GM23338 (cell line): ENCODE measurements at regions not wholly inside any gene's neighbourhood (a gene's known extent, or its start where the extent isn't known, plus 50 kb on each side); places are given as distances from the start of the nearest gene placed in this dataset.

ENCODE experiments used
- ATAC-seq: fragments of 200-7000 bp; cut with Tn5 transposase; 3 replicates; pipeline ENCODE4 v1.9.1; 2020
- DNase-seq: peaks from one replicate; pipeline ENCODE4 v3.0.0-alpha.2; 2015; ENCODE audit warnings: low spot score
- H2AFZ ChIP-seq: fragments of 200-600 bp; sonication (generic); 2 replicates; pipeline ENCODE4 v1.8.0; 2016; ENCODE audit warnings: antibody characterized with exemption, mild to moderate bottlenecking, moderate library complexity
- H3F3A ChIP-seq: fragments of 200-600 bp; sonication (generic); replicated peaks from 2 replicates; pipeline ENCODE4 v1.8.0; 2017; ENCODE audit warnings: antibody characterized with exemption, mixed run types, low read depth
- H3K27ac ChIP-seq: fragments of 200-600 bp; sonication (generic); 2 replicates; pipeline ENCODE4 v1.6.1; 2016; ENCODE audit warnings: low read depth
- H3K27me3 ChIP-seq: fragments of 200-600 bp; sonication (generic); 2 replicates; pipeline ENCODE4 v1.8.0; 2016; ENCODE audit warnings: mild to moderate bottlenecking, mixed run types, moderate library complexity; ENCODE audit not compliant: insufficient read depth
- H3K36me3 ChIP-seq: fragments of 200-600 bp; sonication (generic); 2 replicates; pipeline ENCODE4 v1.8.0; 2016; ENCODE audit warnings: mild to moderate bottlenecking; ENCODE audit not compliant: insufficient read depth
- H3K4me1 ChIP-seq: fragments of 200-600 bp; sonication (generic); 2 replicates; pipeline ENCODE4 v1.8.0; 2016; ENCODE audit warnings: mild to moderate bottlenecking, moderate library complexity; ENCODE audit not compliant: insufficient read depth
- H3K4me2 ChIP-seq: fragments of 200-600 bp; sonication (generic); 2 replicates; pipeline ENCODE4 v1.7.1; 2017; ENCODE audit warnings: mixed run types
- H3K4me3 ChIP-seq: fragments of 200-600 bp; sonication (generic); 2 replicates; pipeline ENCODE4 v1.6.1; 2016; ENCODE audit warnings: mixed run types
- H3K79me2 ChIP-seq: fragments of 200-600 bp; sonication (generic); replicated peaks from 2 replicates; pipeline ENCODE4 v1.8.0; 2017; ENCODE audit warnings: mild to moderate bottlenecking; ENCODE audit not compliant: insufficient read depth
- H3K9me2 ChIP-seq: fragments of 200-600 bp; sonication (generic); 2 replicates; pipeline ENCODE4 v1.8.0; 2017; ENCODE audit not compliant: insufficient read depth
- H4K20me1 ChIP-seq: fragments of 200-600 bp; sonication (generic); replicated peaks from 2 replicates; pipeline ENCODE4 v1.8.0; 2017; ENCODE audit warnings: mild to moderate bottlenecking; ENCODE audit not compliant: insufficient read depth
- H3K27ac Mint-ChIP-seq: 2 replicates; pipeline ENCODE4 v1.8.0; 2020; ENCODE audit warnings: inconsistent platforms, mild to moderate bottlenecking, moderate library complexity, mixed read lengths
- H3K27me3 Mint-ChIP-seq: 3 replicates; pipeline ENCODE4 v1.8.0; 2022; ENCODE audit warnings: low read depth, mild to moderate bottlenecking, moderate library complexity, mixed read lengths, inconsistent platforms; ENCODE audit not compliant: insufficient read depth, poor library complexity
- H3K36me3 Mint-ChIP-seq: 3 replicates; pipeline ENCODE4 v1.8.0; 2021; ENCODE audit warnings: low read depth, mild to moderate bottlenecking, inconsistent platforms, moderate library complexity, mixed read lengths
- H3K4me1 Mint-ChIP-seq: 3 replicates; pipeline ENCODE4 v1.8.0; 2020; ENCODE audit warnings: mild to moderate bottlenecking, inconsistent platforms, mixed read lengths
- H3K4me3 Mint-ChIP-seq: 3 replicates; pipeline ENCODE4 v1.8.0; 2021; ENCODE audit warnings: moderate library complexity, mild to moderate bottlenecking, inconsistent platforms, mixed read lengths
- H3K9me3 Mint-ChIP-seq: 3 replicates; pipeline ENCODE4 v1.8.0; 2020; ENCODE audit warnings: moderate library complexity, mild to moderate bottlenecking, inconsistent platforms, mixed read lengths
- CREB1 ChIP-seq: fragments of 250-450 bp; sonication (Bioruptor Pico); IDR thresholded peaks from 2 replicates; pipeline ENCODE4 v1.5.0; 2020; ENCODE audit warnings: low read depth, mild to moderate bottlenecking, moderate library complexity
- EZH2 ChIP-seq: fragments of 200-600 bp; sonication (generic); IDR thresholded peaks from one replicate; pipeline ENCODE4 v1.8.0; 2017; ENCODE audit warnings: antibody characterized with exemption, mild to moderate bottlenecking, low read depth; ENCODE audit not compliant: unreplicated experiment
- EZH2phosphoT487 ChIP-seq: fragments of 200-600 bp; sonication (generic); IDR thresholded peaks from one replicate; pipeline ENCODE4 v1.8.1; 2018; ENCODE audit warnings: antibody characterized with exemption; ENCODE audit not compliant: unreplicated experiment
- JUNB ChIP-seq: IDR thresholded peaks from one replicate; pipeline ENCODE4 v1.6.1; 2016; ENCODE audit warnings: antibody characterized with exemption; ENCODE audit not compliant: unreplicated experiment
- STAT1 ChIP-seq: IDR thresholded peaks from one replicate; pipeline ENCODE4 v1.6.1; 2016; ENCODE audit warnings: antibody characterized with exemption; ENCODE audit not compliant: unreplicated experiment
- ZNF114 ChIP-seq: fragments of 250-450 bp; sonication (Bioruptor Pico); IDR thresholded peaks from 2 replicates; pipeline ENCODE4 v1.5.0; 2020; ENCODE audit warnings: mild to moderate bottlenecking, moderate library complexity
- ZNF331 ChIP-seq: fragments of 250-450 bp; sonication (Bioruptor Pico); IDR thresholded peaks from 2 replicates; pipeline ENCODE4 v1.5.0; 2020; ENCODE audit warnings: low read depth, mild to moderate bottlenecking, moderate library complexity
- TF ChIP-seq, protein P1 (sequence below): fragments of 250-450 bp; sonication (Bioruptor Pico); IDR thresholded peaks from 2 replicates; pipeline ENCODE4 v1.5.0; 2020; ENCODE audit warnings: mild to moderate bottlenecking, moderate library complexity
- TF ChIP-seq, protein P2 (sequence below): IDR thresholded peaks from 2 replicates; pipeline ENCODE4 v1.6.1; 2016; ENCODE audit warnings: antibody characterized with exemption

DNA sequence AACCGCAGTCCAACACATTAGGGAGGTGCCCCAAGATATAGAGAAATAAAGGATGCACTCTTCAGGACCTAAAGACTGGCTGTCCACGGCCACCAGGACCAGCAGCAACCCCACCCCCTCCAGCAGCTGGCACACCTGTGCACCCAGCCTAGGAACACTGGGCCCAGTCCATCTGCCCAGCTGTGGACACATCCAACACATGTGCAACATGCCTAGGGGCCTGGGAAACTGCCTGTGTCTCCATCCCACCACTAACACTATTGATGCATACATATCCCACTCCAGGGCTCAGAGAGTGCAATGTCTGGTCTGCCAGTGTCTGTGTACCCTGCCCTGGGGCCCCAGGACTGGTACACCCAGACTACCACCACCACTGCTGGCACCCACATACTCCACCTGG, 1781.3 kb downstream of the MAT2B start (continued):
- TF ChIP-seq, protein P1, sequence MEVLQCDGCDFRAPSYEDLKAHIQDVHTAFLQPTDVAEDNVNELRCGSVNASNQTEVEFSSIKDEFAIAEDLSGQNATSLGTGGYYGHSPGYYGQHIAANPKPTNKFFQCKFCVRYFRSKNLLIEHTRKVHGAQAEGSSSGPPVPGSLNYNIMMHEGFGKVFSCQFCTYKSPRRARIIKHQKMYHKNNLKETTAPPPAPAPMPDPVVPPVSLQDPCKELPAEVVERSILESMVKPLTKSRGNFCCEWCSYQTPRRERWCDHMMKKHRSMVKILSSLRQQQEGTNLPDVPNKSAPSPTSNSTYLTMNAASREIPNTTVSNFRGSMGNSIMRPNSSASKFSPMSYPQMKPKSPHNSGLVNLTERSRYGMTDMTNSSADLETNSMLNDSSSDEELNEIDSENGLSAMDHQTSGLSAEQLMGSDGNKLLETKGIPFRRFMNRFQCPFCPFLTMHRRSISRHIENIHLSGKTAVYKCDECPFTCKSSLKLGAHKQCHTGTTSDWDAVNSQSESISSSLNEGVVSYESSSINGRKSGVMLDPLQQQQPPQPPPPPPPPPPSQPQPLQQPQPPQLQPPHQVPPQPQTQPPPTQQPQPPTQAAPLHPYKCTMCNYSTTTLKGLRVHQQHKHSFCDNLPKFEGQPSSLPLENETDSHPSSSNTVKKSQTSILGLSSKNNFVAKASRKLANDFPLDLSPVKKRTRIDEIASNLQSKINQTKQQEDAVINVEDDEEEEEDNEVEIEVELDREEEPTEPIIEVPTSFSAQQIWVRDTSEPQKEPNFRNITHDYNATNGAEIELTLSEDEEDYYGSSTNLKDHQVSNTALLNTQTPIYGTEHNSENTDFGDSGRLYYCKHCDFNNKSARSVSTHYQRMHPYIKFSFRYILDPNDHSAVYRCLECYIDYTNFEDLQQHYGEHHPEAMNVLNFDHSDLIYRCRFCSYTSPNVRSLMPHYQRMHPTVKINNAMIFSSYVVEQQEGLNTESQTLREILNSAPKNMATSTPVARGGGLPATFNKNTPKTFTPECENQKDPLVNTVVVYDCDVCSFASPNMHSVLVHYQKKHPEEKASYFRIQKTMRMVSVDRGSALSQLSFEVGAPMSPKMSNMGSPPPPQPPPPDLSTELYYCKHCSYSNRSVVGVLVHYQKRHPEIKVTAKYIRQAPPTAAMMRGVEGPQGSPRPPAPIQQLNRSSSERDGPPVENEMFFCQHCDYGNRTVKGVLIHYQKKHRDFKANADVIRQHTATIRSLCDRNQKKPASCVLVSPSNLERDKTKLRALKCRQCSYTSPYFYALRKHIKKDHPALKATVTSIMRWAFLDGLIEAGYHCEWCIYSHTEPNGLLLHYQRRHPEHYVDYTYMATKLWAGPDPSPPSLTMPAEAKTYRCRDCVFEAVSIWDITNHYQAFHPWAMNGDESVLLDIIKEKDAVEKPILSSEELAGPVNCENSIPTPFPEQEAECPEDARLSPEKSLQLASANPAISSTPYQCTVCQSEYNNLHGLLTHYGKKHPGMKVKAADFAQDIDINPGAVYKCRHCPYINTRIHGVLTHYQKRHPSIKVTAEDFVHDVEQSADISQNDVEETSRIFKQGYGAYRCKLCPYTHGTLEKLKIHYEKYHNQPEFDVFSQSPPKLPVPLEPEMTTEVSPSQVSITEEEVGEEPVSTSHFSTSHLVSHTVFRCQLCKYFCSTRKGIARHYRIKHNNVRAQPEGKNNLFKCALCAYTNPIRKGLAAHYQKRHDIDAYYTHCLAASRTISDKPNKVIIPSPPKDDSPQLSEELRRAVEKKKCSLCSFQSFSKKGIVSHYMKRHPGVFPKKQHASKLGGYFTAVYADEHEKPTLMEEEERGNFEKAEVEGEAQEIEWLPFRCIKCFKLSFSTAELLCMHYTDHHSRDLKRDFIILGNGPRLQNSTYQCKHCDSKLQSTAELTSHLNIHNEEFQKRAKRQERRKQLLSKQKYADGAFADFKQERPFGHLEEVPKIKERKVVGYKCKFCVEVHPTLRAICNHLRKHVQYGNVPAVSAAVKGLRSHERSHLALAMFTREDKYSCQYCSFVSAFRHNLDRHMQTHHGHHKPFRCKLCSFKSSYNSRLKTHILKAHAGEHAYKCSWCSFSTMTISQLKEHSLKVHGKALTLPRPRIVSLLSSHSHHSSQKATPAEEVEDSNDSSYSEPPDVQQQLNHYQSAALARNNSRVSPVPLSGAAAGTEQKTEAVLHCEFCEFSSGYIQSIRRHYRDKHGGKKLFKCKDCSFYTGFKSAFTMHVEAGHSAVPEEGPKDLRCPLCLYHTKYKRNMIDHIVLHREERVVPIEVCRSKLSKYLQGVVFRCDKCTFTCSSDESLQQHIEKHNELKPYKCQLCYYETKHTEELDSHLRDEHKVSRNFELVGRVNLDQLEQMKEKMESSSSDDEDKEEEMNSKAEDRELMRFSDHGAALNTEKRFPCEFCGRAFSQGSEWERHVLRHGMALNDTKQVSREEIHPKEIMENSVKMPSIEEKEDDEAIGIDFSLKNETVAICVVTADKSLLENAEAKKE (CRISPR knock-in tag), result no peak
- TF ChIP-seq STAT1 (no peak), ZNF331 (CRISPR knock-in tag) (no peak), ZNF114 (CRISPR knock-in tag) (no peak)
- TF ChIP-seq, protein P2, sequence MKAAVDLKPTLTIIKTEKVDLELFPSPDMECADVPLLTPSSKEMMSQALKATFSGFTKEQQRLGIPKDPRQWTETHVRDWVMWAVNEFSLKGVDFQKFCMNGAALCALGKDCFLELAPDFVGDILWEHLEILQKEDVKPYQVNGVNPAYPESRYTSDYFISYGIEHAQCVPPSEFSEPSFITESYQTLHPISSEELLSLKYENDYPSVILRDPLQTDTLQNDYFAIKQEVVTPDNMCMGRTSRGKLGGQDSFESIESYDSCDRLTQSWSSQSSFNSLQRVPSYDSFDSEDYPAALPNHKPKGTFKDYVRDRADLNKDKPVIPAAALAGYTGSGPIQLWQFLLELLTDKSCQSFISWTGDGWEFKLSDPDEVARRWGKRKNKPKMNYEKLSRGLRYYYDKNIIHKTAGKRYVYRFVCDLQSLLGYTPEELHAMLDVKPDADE, result no peak

DNA sequence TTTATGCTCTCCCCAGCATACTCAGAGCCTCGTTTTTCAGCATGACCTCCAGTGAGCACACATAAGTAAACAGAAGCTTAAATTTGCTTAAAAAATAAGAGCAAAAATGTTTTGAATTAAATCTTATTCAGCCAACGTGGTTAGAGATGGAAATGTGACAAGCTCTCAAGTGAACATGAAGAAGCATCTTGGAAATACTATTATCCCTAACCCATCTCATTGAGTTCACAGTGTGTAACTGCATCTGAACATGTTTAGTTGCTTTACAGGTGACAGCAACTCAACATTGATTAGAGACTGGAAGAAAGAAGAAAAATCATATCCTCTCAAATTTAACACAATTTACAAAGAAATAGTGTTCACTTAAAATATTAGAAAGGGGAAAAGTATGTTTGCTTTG, 1785.1 kb downstream of the MAT2B start:
- Mint-ChIP-seq H3K36me3 (no peaks in the 10 kb centered on the region; the same call in 2 of the 3 replicates), H3K4me1 (peaks cover 5% of the 10 kb centered on the region; the same call in 2 of the 3 replicates), H3K4me3 (no peak overlapping the region), H3K9me3 (peaks cover 4% of the 10 kb centered on the region; the same call in 1 of the 3 replicates), H3K27me3 (no peaks in the 10 kb centered on the region), H3K27ac (no peak overlapping the region)
- no peaks in the 10 kb centered on the region for H3K79me2 ChIP-seq
- no peaks in the 10 kb centered on the region for H3K36me3 ChIP-seq
- DNase-seq, result no peak
- no peaks in the 10 kb centered on the region for H3K27me3 ChIP-seq
- no peak overlapping the region for H3K4me2 ChIP-seq
- ATAC-seq, result no peak
- no peaks in the 10 kb centered on the region for H3K4me1 ChIP-seq
- H3K9me2 ChIP-seq, result no peaks in the 10 kb centered on the region
- H3F3A ChIP-seq, result no peaks in the 10 kb centered on the region
- H2AFZ ChIP-seq, result no peak overlapping the region
- no peak overlapping the region for H3K27ac ChIP-seq
- no peak overlapping the region for H3K4me3 ChIP-seq
- no peaks in the 10 kb centered on the region for H4K20me1 ChIP-seq
- TF ChIP-seq EZH2phosphoT487 (no peak), JUNB (no peak), CREB1 (CRISPR knock-in tag) (no peak), STAT1 (no peak), ZNF331 (CRISPR knock-in tag) (no peak), EZH2 (no peak)
- TF ChIP-seq, protein P1 (CRISPR knock-in tag), result no peak
